ENCODE measurements at regions not wholly inside any gene's neighbourhood (a gene's known extent, or its start where the extent isn't known, plus 50 kb on each side); places are given as distances from the start of the nearest gene placed in this dataset.
"Not testable (repeated sequence)": the region's sequence is repeated elsewhere in the genome, so short reads cannot be mapped to it uniquely, and the experiment has no call there.

DNA sequence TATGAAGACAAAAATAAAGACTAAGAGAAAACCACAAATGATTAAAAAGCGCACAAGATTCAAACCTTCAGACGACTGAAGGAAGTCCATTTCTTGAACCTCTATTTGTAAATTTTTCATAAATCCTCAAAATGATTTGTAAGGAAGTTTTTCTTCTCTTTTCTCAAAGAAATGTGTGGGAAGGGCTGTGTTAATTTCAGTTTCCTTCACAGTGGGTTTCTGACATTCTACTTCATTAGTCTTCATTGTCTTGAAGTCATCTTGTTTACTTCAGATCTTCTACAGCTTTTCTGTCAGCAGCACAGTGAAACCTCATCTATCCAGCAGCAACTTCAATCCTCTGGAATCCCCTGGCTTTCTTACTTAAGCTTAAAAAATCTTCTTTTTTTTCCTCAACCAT, 87.6 kb upstream of the MYLIP start:
- intact Hi-C loops (cut with micrococcal nuclease) = no loop called here
- no peaks in the 10 kb centered on the region for H3K36me3 ChIP-seq
- H3K4me3 ChIP-seq = no peak overlapping the region
- no peak for TF ChIP-seq CTCF (IDR thresholded peaks at IDR 0.05; ENCODE audit: borderline replicate concordance)
- H3K9me3 ChIP-seq (replicated peaks) = peaks cover 11% of the 10 kb centered on the region
- H3K4me1 ChIP-seq = peaks cover 10% of the 10 kb centered on the region
- no peak for DNase-seq
- H3K27me3 ChIP-seq (ENCODE audit: low read depth) = no peaks in the 10 kb centered on the region
- no peak overlapping the region for H3K27ac ChIP-seq (replicated peaks)

DNA sequence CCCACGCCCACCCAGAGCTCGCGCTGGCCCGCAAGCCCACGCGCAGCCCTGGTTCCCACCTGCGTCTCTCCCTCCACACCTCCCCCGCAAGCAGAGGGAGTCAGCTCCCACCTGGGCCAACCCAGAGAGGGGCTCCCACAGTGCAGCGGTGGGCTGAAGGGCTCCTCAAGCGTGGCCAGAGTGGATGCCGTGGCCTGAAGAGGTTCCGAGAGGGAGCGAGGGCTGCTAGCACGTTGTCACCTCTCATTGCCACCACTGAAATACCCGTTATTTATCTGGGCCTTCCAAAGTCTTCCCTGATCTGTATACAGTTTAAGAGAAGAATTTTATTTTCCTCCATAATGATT, 88.3 kb upstream of the MYLIP start:
- TF ChIP-seq CTCF (IDR thresholded peaks at IDR 0.05; ENCODE audit: borderline replicate concordance) = no peak
- Histone ChIP-seq H3K36me3 (no peaks in the 10 kb centered on the region), H3K4me1 (peaks cover 10% of the 10 kb centered on the region), H3K27ac (replicated peaks) (no peak overlapping the region), H3K4me3 (no peak overlapping the region), H3K27me3 (ENCODE audit: low read depth) (no peaks in the 10 kb centered on the region), H3K9me3 (replicated peaks) (peaks cover 11% of the 10 kb centered on the region)
- DNase-seq = no peak
- intact Hi-C loops (cut with micrococcal nuclease) = no loop called here

DNA sequence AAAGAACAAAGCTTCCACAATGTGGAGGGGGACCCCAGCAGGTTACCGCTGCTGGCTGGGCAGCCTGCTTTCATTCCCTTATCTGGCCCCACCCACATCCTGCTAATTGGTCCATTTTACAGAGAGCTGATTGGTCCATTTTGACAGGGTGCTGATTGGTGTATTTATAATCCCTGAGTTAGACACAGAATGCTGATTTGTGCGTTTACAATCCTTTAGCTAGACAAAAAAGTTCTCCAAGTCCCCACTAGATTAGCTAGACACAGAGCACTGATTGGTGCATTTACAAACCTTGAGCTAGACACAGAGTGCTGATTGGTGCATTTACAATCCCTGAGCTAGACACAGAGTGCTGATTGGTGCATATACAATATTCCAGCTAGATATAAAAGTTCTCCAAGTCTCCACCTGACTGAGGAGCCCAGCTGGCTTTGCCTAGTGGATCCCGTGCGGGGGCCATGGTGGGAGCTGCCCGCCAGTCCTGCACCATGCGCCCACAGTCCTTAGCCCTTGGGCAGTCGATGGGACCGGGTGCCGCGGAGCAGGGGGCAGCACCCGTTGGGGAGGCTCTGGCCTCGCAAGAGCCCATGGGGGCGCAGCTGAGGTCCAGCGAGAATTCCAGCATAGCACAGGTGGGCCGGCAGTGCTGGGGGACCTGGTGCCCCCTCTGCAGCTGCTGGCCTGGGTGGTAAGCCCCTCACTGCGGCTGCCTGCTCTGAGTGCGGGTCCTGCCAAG, 88.8 kb upstream of the MYLIP start:
- H3K4me1 ChIP-seq; intact Hi-C loops (cut with micrococcal nuclease); DNase-seq; H3K4me3 ChIP-seq; H3K27me3 ChIP-seq (ENCODE audit: low read depth); H3K27ac ChIP-seq (replicated peaks); H3K36me3 ChIP-seq: not testable (repeated sequence)
- H3K9me3 ChIP-seq (replicated peaks) = peaks cover 11% of the 10 kb centered on the region

DNA sequence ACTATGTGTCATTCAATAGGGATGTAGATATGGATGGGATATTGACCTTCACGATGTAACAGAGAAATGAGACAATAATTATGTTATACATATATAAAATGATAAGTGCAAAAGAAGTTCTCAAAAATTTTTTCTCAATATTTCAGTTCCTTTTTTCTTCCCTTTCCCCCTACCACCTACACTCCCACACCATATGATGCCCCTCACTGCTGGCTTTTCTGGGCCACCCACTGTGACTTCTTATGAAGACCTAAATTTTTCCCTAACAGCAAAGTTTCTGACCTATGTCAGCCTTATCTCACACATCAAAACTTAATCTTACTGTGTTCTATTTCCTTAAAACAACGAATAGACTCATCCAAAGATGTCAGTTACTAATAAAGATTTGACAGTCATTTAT, 89.9 kb upstream of the MYLIP start:
- Histone ChIP-seq H3K27me3 (ENCODE audit: low read depth) (no peaks in the 10 kb centered on the region), H3K9me3 (replicated peaks) (peaks cover 11% of the 10 kb centered on the region), H3K4me3 (no peak overlapping the region), H3K36me3 (no peaks in the 10 kb centered on the region), H3K27ac (replicated peaks) (no peak overlapping the region), H3K4me1 (peaks cover 8% of the 10 kb centered on the region)
- intact Hi-C loops (cut with micrococcal nuclease) = no loop called here
- TF ChIP-seq CTCF (IDR thresholded peaks at IDR 0.05; ENCODE audit: borderline replicate concordance) = no peak
- no peak for DNase-seq

GRCh38 chr6:16035488-16036080, 93.3 kb upstream of the MYLIP start:
- Histone ChIP-seq H3K4me3 (no peak overlapping the region), H3K4me1 (no peaks in the 10 kb centered on the region), H3K9me3 (replicated peaks) (peaks cover 21% of the 10 kb centered on the region), H3K27ac (replicated peaks) (no peak overlapping the region), H3K27me3 (ENCODE audit: low read depth) (no peaks in the 10 kb centered on the region), H3K36me3 (no peaks in the 10 kb centered on the region)
- no peak for DNase-seq
- no peak for TF ChIP-seq CTCF (IDR thresholded peaks at IDR 0.05; ENCODE audit: borderline replicate concordance)
- intact Hi-C loops (cut with micrococcal nuclease) = no loop called here

DNA sequence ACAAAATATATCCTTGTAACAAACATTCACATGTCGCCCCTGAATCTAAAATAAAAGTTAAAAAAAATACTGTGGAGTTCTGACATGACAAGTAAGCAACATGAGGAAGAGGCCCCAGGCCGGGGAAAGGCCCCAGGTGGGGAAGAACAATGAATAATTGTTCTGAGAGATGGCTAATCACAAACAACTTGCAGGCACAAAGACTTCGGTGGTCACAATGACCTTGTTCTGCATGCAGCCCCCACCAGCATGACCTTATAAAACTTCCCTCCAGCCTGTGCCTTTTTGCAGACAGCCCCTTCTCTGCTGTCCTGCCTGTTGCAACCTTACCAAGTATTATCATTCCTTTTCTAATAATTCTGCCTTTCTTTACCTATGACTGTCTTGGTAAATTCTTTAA, 95.7 kb upstream of the MYLIP start:
- Histone ChIP-seq H3K9me3 (replicated peaks) (peaks cover 14% of the 10 kb centered on the region), H3K27me3 (ENCODE audit: low read depth) (no peaks in the 10 kb centered on the region), H3K36me3 (no peaks in the 10 kb centered on the region), H3K27ac (replicated peaks) (no peak overlapping the region), H3K4me3 (no peak overlapping the region), H3K4me1 (no peaks in the 10 kb centered on the region)
- no peak for DNase-seq
- TF ChIP-seq CTCF (IDR thresholded peaks at IDR 0.05; ENCODE audit: borderline replicate concordance) = no peak
- intact Hi-C loops (cut with micrococcal nuclease) = no loop called here
